IMR-90 (cell line): ENCODE measurements at regions not wholly inside any gene's neighbourhood (a gene's known extent, or its start where the extent isn't known, plus 50 kb on each side); places are given as distances from the start of the nearest gene placed in this dataset.

ENCODE experiments used
- ATAC-seq: fragments of 200-7000 bp; cut with Tn5 transposase; 2 replicates; pipeline ENCODE4 v1.9.1; 2020; ENCODE audit warnings: low read depth, mild to moderate bottlenecking, moderate library complexity
- BruUV-seq: library from RNA; stranded (reverse); fragments of 400-500 nt; replicated peaks from 2 replicates; lab custom pipeline; 2021; lab: Mats Ljungman, UMichigan
- CTCF ChIA-PET: fragments of 300-600 bp; formaldehyde crosslinking; extraction: SDS; loops from one replicate; lab custom pipeline; 2021; ENCODE audit warnings: antibody characterized with exemption; lab: Yijun Ruan, JAX
- POLR2A ChIA-PET: fragments of 300-600 bp; sonication (Branson Sonifier 250); formaldehyde crosslinking; loops from one replicate; lab custom pipeline; 2022; ENCODE audit warnings: antibody characterized with exemption; ENCODE audit not compliant: unreplicated experiment; lab: Charles Lee
- DNase-seq: peaks from one replicate; pipeline ENCODE4 v3.0.0; 2013
- H2AFZ ChIP-seq: replicated peaks from 2 replicates; pipeline ENCODE3; 2013; ENCODE audit warnings: low read length, mild to moderate bottlenecking; ENCODE audit not compliant: poor library complexity
- H2AK5ac ChIP-seq: 2 replicates; pipeline ENCODE4 v1.6.1; 2013; ENCODE audit warnings: low read depth, low read length, inconsistent platforms
- H2AK9ac ChIP-seq: replicated peaks from 2 replicates; pipeline ENCODE3; 2013; ENCODE audit warnings: mild to moderate bottlenecking, low read depth, low read length, moderate library complexity; ENCODE audit not compliant: poor library complexity
- H2BK120ac ChIP-seq: 2 replicates; pipeline ENCODE4 v1.6.1; 2013; ENCODE audit warnings: low read depth, low read length, inconsistent platforms
- H2BK15ac ChIP-seq: 3 replicates; pipeline ENCODE4 v1.6.1; 2013; ENCODE audit warnings: low read depth, low read length, inconsistent platforms
- H2BK20ac ChIP-seq: 2 replicates; pipeline ENCODE4 v1.6.1; 2013; ENCODE audit warnings: low read depth, mild to moderate bottlenecking, inconsistent platforms, low read length, moderate library complexity
- H2BK5ac ChIP-seq: 2 replicates; pipeline ENCODE4 v1.6.1; 2013; ENCODE audit warnings: mild to moderate bottlenecking, low read depth, low read length, inconsistent platforms; ENCODE audit not compliant: poor library complexity, severe bottlenecking
- H3K14ac ChIP-seq: replicated peaks from 2 replicates; pipeline ENCODE4 v1.6.1; 2013; ENCODE audit warnings: low read depth, low read length, inconsistent platforms
- H3K18ac ChIP-seq: 2 replicates; pipeline ENCODE4 v1.6.1; 2013; ENCODE audit warnings: low read depth, low read length, control low read depth
- H3K23ac ChIP-seq: 2 replicates; pipeline ENCODE4 v1.6.1; 2013; ENCODE audit warnings: low read depth, low read length, inconsistent platforms
- H3K27ac ChIP-seq: 2 replicates; pipeline ENCODE4 v1.5.1; 2013; ENCODE audit warnings: mild to moderate bottlenecking, control low read depth, low read length; ENCODE audit not compliant: insufficient read depth
- H3K27me3 ChIP-seq: 2 replicates; pipeline ENCODE4 v1.6.1; 2013; ENCODE audit warnings: low read length; ENCODE audit not compliant: control insufficient read depth, insufficient read depth
- H3K36me3 ChIP-seq: 2 replicates; pipeline ENCODE4 v1.6.1; 2013; ENCODE audit warnings: low read length, mixed read lengths; ENCODE audit not compliant: control insufficient read depth, insufficient read depth
- H3K4ac ChIP-seq: 2 replicates; pipeline ENCODE4 v1.6.1; 2013; ENCODE audit warnings: low read depth, low read length, inconsistent platforms
- H3K4me1 ChIP-seq: 2 replicates; pipeline ENCODE4 v1.6.1; 2013; ENCODE audit warnings: low read length, mixed read lengths; ENCODE audit not compliant: control insufficient read depth, insufficient read depth
- H3K4me2 ChIP-seq: 2 replicates; pipeline ENCODE4 v1.6.1; 2013; ENCODE audit warnings: low read depth, mild to moderate bottlenecking, control low read depth, low read length, moderate library complexity
- H3K4me3 ChIP-seq: 2 replicates; pipeline ENCODE4 v1.5.1; 2013; ENCODE audit warnings: low read depth, mild to moderate bottlenecking, control low read depth, low read length, moderate library complexity; ENCODE audit not compliant: insufficient read depth
- H3K56ac ChIP-seq: 2 replicates; pipeline ENCODE4 v1.6.1; 2013; ENCODE audit warnings: low read length, inconsistent platforms; ENCODE audit not compliant: insufficient read depth; ENCODE audit errors: extremely low read depth
- H3K79me1 ChIP-seq, 2 experiments: 2 replicates each; pipeline ENCODE4 v1.6.1; 2013; ENCODE audit warnings: low read length in 2 of 2, inconsistent platforms in 1 of 2, low read depth in 1 of 2
- H3K9ac ChIP-seq: 2 replicates; pipeline ENCODE4 v1.6.1; 2013; ENCODE audit warnings: low read depth, low read length, control low read depth
- H3K9me1 ChIP-seq: 2 replicates; pipeline ENCODE4 v1.6.1; 2013; ENCODE audit warnings: low read length, inconsistent platforms; ENCODE audit not compliant: insufficient read depth
- H3K9me3 ChIP-seq: 2 replicates; pipeline ENCODE4 v1.6.1; 2013; ENCODE audit warnings: low read length; ENCODE audit not compliant: control insufficient read depth, insufficient read depth
- H4K20me1 ChIP-seq: 2 replicates; pipeline ENCODE4 v1.6.1; 2013; ENCODE audit warnings: low read length, inconsistent platforms; ENCODE audit not compliant: insufficient read depth
- H4K5ac ChIP-seq: 2 replicates; pipeline ENCODE4 v1.6.1; 2013; ENCODE audit warnings: mild to moderate bottlenecking, low read depth, low read length, control low read depth
- H4K8ac ChIP-seq, 2 experiments: 2 replicates each; pipeline ENCODE4 v1.6.1; 2013; ENCODE audit warnings: low read depth in 2 of 2, low read length in 2 of 2, control low read depth in 1 of 2, inconsistent platforms in 1 of 2
- H4K91ac ChIP-seq: 2 replicates; pipeline ENCODE4 v1.6.1; 2013; ENCODE audit warnings: low read depth, low read length, inconsistent platforms; ENCODE audit not compliant: insufficient read depth
- BHLHE40 ChIP-seq: fragments of 150-350 bp; IDR thresholded peaks from 2 replicates; pipeline ENCODE4 v1.6.1; 2016; ENCODE audit warnings: mild to moderate bottlenecking, low read depth, low read length
- CEBPB ChIP-seq: IDR thresholded peaks from 2 replicates; pipeline ENCODE4 v1.6.1; 2012; ENCODE audit warnings: low read depth, low read length, improper control_type of control experiment
- CHD1 ChIP-seq: IDR thresholded peaks from 2 replicates; pipeline ENCODE4 v1.6.1; 2012; ENCODE audit warnings: low read depth, low read length, improper control_type of control experiment
- FOS ChIP-seq: fragments of 150-350 bp; IDR thresholded peaks from 2 replicates; pipeline ENCODE4 v1.6.1; 2016; ENCODE audit warnings: low read depth, low read length
- MAFK ChIP-seq: IDR thresholded peaks from 2 replicates; pipeline ENCODE4 v1.6.1; 2012; ENCODE audit warnings: low read depth, low read length, improper control_type of control experiment
- MAZ ChIP-seq: IDR thresholded peaks from 2 replicates; pipeline ENCODE4 v1.6.1; 2012; ENCODE audit warnings: low read depth, mild to moderate bottlenecking, low read length, improper control_type of control experiment, moderate library complexity, borderline replicate concordance
- MXI1 ChIP-seq: IDR thresholded peaks from 2 replicates; pipeline ENCODE4 v1.6.1; 2012; ENCODE audit warnings: low read depth, mild to moderate bottlenecking, low read length, moderate library complexity, borderline replicate concordance
- NFE2L2 ChIP-seq: fragments of 150-350 bp; IDR thresholded peaks from 2 replicates; pipeline ENCODE4 v1.6.1; 2016; ENCODE audit warnings: low read depth, mild to moderate bottlenecking, low read length
- POLR2A ChIP-seq: IDR thresholded peaks from 2 replicates; pipeline ENCODE4 v1.6.1; 2012; ENCODE audit warnings: mild to moderate bottlenecking, low read depth, low read length
- RAD21 ChIP-seq: IDR thresholded peaks from 2 replicates; pipeline ENCODE4 v1.6.1; 2012; ENCODE audit warnings: low read length, improper control_type of control experiment
- RCOR1 ChIP-seq: IDR thresholded peaks from 2 replicates; pipeline ENCODE4 v1.6.1; 2012; ENCODE audit warnings: mild to moderate bottlenecking, low read length, improper control_type of control experiment; ENCODE audit not compliant: insufficient replicate concordance
- RFX5 ChIP-seq: IDR thresholded peaks from 2 replicates; pipeline ENCODE4 v1.8.0; 2012; ENCODE audit warnings: low read depth, mild to moderate bottlenecking, low read length, moderate library complexity
- SMC3 ChIP-seq: fragments of 150-350 bp; IDR thresholded peaks from 2 replicates; pipeline ENCODE4 v1.6.1; 2016; ENCODE audit warnings: low read depth, mild to moderate bottlenecking, antibody characterized with exemption, low read length, moderate library complexity
- USF2 ChIP-seq: fragments of 150-350 bp; IDR thresholded peaks from 2 replicates; pipeline ENCODE4 v1.6.1; 2017; ENCODE audit warnings: mild to moderate bottlenecking, antibody characterized with exemption, low read length, low read depth
- WGBS, 2 experiments: methylation state at CpG; one replicate each; pipeline versions ENCODE4 v1.1.5 to v1.1.7; 2013; ENCODE audit warnings: missing lambda C conversion rate in 2 of 2; ENCODE audit not compliant: insufficient read length in 1 of 2; ENCODE audit errors: extremely low coverage in 2 of 2; 5-methylcytosine and 5-hydroxymethylcytosine counted together
- dilution Hi-C: fragments of 300-500 bp; cut with HindIII; formaldehyde crosslinking; loops from one replicate; pipeline ENCODE4 v1.14.3; 2018; ENCODE audit warnings: low sequenced_read_pairs; ENCODE audit not compliant: unreplicated experiment
- in situ Hi-C: fragments of 300-500 bp; cut with MboI; formaldehyde crosslinking; loops from 3 replicates; pipeline ENCODE4 v1.14.3; 2019; ENCODE audit warnings: low sequenced_read_pairs, inconsistent platforms, mixed read lengths
- intact Hi-C: fragments of 100-400 bp; cut with micrococcal nuclease; formaldehyde crosslinking; loops from 2 replicates; pipeline ENCODE4 v1.10.0; 2022
- TF ChIP-seq, protein P1 (sequence below): conservative IDR thresholded peaks from 2 replicates; pipeline ENCODE4 v1.5.1; 2012; ENCODE audit warnings: mild to moderate bottlenecking, low read depth, low read length, improper control_type of control experiment

DNA sequence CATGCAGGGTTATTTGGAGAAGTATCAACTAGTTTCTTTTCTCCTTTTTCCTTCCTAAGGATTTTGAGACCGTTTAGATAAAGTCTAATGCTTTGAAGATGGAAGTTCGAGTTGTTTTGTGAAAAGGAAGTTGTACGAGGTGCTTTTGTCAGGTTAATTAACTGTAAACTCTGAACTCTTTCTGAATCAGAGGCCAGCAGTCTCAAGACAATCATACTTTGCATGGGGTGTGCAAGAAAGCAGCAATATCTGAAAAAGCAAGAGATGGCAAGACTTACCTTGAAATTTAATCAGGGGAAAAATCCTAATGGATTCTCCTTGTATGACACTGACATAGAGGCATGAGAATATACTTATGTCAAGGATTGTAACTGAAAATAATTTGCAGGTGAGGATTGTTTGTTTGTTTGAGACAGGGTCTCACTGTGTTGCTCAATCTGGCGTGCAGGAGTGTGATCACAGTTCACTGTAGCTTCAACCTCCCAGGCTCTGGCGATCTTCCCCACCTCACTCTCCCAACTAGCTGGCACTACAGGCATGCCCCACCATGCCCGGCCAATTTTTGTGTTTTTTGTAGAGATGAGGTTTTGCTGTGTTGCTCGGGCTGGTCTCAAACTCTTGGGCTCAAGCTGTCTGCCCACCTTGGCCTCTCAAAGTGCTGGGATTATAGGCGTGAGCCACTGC lies 170.2 kb upstream of the HMGA2 start:
- CTCF ChIA-PET, result no interaction called here
- in situ Hi-C loops, result no loop called here

More for the DNA sequence above, 170.2 kb upstream of the HMGA2 start:
- H2AK9ac ChIP-seq, result peak overlapping the region; percentile 44
- dilution Hi-C loops (no loop called here), intact Hi-C loops (no loop called here)
- no peak overlapping the region for H2AFZ ChIP-seq
- peaks cover 15% of the 10 kb centered on the region for H3K4me1 ChIP-seq
- BruUV-seq, result no TSS peak
- H2BK5ac ChIP-seq, result peak overlapping the region; percentile 95
- no peak overlapping the region for H3K4me2 ChIP-seq
- peak overlapping the region; percentile 93 for H2AK5ac ChIP-seq
- peak overlapping the region; percentile 83 for H3K14ac ChIP-seq
- TF ChIP-seq MAFK, result no peak
- no peak for TF ChIP-seq BHLHE40
- TF ChIP-seq RFX5, result no peak
- no peak for TF ChIP-seq USF2
- TF ChIP-seq, protein P1, sequence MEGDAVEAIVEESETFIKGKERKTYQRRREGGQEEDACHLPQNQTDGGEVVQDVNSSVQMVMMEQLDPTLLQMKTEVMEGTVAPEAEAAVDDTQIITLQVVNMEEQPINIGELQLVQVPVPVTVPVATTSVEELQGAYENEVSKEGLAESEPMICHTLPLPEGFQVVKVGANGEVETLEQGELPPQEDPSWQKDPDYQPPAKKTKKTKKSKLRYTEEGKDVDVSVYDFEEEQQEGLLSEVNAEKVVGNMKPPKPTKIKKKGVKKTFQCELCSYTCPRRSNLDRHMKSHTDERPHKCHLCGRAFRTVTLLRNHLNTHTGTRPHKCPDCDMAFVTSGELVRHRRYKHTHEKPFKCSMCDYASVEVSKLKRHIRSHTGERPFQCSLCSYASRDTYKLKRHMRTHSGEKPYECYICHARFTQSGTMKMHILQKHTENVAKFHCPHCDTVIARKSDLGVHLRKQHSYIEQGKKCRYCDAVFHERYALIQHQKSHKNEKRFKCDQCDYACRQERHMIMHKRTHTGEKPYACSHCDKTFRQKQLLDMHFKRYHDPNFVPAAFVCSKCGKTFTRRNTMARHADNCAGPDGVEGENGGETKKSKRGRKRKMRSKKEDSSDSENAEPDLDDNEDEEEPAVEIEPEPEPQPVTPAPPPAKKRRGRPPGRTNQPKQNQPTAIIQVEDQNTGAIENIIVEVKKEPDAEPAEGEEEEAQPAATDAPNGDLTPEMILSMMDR, result no peak
- TF ChIP-seq CEBPB, result no peak
- no peak for TF ChIP-seq CHD1
- TF ChIP-seq MAZ, result no peak
- TF ChIP-seq RAD21, result no peak
- TF ChIP-seq POLR2A, result no peak
- TF ChIP-seq SMC3, result no peak
- no peak for TF ChIP-seq FOS
- no peak for TF ChIP-seq RCOR1
- TF ChIP-seq NFE2L2, result no peak
- TF ChIP-seq MXI1, result no peak
- H3K27ac ChIP-seq, result peak overlapping the region; percentile 68
- no peak for DNase-seq
- no peaks in the 10 kb centered on the region for H3K9me3 ChIP-seq
- peaks cover 8% of the 10 kb centered on the region for H3K9me1 ChIP-seq
- no peaks in the 10 kb centered on the region for H3K36me3 ChIP-seq
- H4K91ac ChIP-seq, result peak overlapping the region; percentile 82
- 100% methylated on average over 1 to 2 of the region's 8 CpGs for WGBS, 2 experiments
- peak overlapping the region; percentile 93 for H2BK120ac ChIP-seq
- H4K20me1 ChIP-seq, result no peaks in the 10 kb centered on the region
- peak overlapping the region; percentile 49; the same call in 1 of the 2 replicates for H3K23ac ChIP-seq
- ATAC-seq, result no peak
- POLR2A ChIA-PET, result interaction anchor here (0.6 kb wide), 1 partner anchor 18 kb away, joined by 3 read pairs; no protein-coding TSS in a partner anchor
- H3K27me3 ChIP-seq, result no peaks in the 10 kb centered on the region
- H3K9ac ChIP-seq, result no peak overlapping the region
- peak overlapping the region; percentile 75 to 83 for H4K8ac ChIP-seq
- peak overlapping the region; percentile 62; the same call in 1 of the 2 replicates for H4K5ac ChIP-seq
- H3K4ac ChIP-seq, result peak overlapping the region; percentile 83
- peak overlapping the region; percentile 83; the same call in 2 of the 3 replicates for H2BK15ac ChIP-seq
- H3K18ac ChIP-seq, result peak overlapping the region; percentile 62; the same call in 1 of the 2 replicates
- H3K79me1 ChIP-seq, result peaks cover 0 to 28% of the 10 kb centered on the region in 2 experiments; a peak in 2 of 4 replicates
- H2BK20ac ChIP-seq, result peak overlapping the region; percentile 96
- no peak overlapping the region; the same call in 1 of the 2 replicates for H3K56ac ChIP-seq
- no peak overlapping the region for H3K4me3 ChIP-seq
